ENCODE measurements at regions not wholly inside any gene's neighbourhood (a gene's known extent, or its start where the extent isn't known, plus 50 kb on each side); places are given as distances from the start of the nearest gene placed in this dataset.

- Histone ChIP-seq H3K27ac (no peak overlapping the region), H3K4me3 (no peak overlapping the region), H3K36me3 (no peaks in the 10 kb centered on the region), H4K20me1 (ENCODE audit: low read depth) (no peaks in the 10 kb centered on the region), H3K4me2 (no peak overlapping the region), H3K27me3 (peaks cover 89% of the 10 kb centered on the region), H3F3A (ENCODE audit: low read depth) (no peaks in the 10 kb centered on the region), H3K79me2 (ENCODE audit: low read depth) (no peaks in the 10 kb centered on the region), H3K9ac (no peak overlapping the region), H3K9me3 (ENCODE audit: low read depth) (no peaks in the 10 kb centered on the region), H2AFZ (replicated peaks) (no peak overlapping the region), H3K4me1 (peaks cover 9% of the 10 kb centered on the region)
- H3K4me3 Mint-ChIP-seq: no peak overlapping the region
- TF ChIP-seq EZH2phosphoT487 (IDR thresholded peaks at IDR 0.05) (no peak), EZH2 (IDR thresholded peaks at IDR 0.05) (no peak)
- TF ChIP-seq, protein P1, sequence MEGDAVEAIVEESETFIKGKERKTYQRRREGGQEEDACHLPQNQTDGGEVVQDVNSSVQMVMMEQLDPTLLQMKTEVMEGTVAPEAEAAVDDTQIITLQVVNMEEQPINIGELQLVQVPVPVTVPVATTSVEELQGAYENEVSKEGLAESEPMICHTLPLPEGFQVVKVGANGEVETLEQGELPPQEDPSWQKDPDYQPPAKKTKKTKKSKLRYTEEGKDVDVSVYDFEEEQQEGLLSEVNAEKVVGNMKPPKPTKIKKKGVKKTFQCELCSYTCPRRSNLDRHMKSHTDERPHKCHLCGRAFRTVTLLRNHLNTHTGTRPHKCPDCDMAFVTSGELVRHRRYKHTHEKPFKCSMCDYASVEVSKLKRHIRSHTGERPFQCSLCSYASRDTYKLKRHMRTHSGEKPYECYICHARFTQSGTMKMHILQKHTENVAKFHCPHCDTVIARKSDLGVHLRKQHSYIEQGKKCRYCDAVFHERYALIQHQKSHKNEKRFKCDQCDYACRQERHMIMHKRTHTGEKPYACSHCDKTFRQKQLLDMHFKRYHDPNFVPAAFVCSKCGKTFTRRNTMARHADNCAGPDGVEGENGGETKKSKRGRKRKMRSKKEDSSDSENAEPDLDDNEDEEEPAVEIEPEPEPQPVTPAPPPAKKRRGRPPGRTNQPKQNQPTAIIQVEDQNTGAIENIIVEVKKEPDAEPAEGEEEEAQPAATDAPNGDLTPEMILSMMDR (IDR thresholded peaks at IDR 0.05): no peak
- H3K27ac Mint-ChIP-seq: no peak overlapping the region
- H3K4me1 Mint-ChIP-seq: peaks cover 18% of the 10 kb centered on the region
- no peak for DNase-seq (ENCODE audit: low spot score)
- peaks cover 7% of the 10 kb centered on the region for H3K27me3 Mint-ChIP-seq (ENCODE audit: insufficient read depth, low read depth)
- peaks cover 2% of the 10 kb centered on the region for H3K36me3 Mint-ChIP-seq
- peaks cover 3% of the 10 kb centered on the region for H3K9me3 Mint-ChIP-seq
Measured at GRCh38 chr2:120493231-120493630, 147.3 kb downstream of the INHBB start.

DNA sequence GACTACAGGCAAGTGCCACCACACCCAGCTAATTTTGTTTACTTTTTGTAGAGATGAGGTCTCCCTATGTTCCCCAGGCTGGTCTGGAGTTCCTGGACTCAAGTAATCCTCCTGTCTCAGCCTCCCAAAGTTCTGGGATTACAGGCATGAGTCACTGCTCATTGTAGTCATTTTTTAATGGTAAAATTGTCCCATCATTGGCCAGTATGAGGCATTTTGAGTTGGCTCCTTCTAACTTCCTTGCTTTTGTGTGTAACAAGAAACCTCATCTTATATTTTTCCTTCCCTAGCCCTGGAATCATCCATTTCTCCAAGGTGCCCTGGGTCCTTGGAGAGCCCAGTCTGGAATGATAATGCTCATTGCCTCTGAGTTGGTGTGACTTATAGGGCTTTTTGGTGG lies 148.5 kb downstream of the INHBB start:
- no peaks in the 10 kb centered on the region for H3K9me3 Mint-ChIP-seq
- Histone ChIP-seq H3F3A (ENCODE audit: low read depth) (no peaks in the 10 kb centered on the region), H3K4me3 (no peak overlapping the region), H3K4me1 (no peaks in the 10 kb centered on the region), H3K27me3 (peaks cover 83% of the 10 kb centered on the region), H3K79me2 (ENCODE audit: low read depth) (no peaks in the 10 kb centered on the region), H3K36me3 (no peaks in the 10 kb centered on the region), H3K4me2 (no peak overlapping the region), H3K9ac (no peak overlapping the region), H3K27ac (no peak overlapping the region), H4K20me1 (ENCODE audit: low read depth) (no peaks in the 10 kb centered on the region), H3K9me3 (ENCODE audit: low read depth) (no peaks in the 10 kb centered on the region), H2AFZ (replicated peaks) (no peak overlapping the region)
- H3K27me3 Mint-ChIP-seq (ENCODE audit: insufficient read depth, low read depth): peaks cover 4% of the 10 kb centered on the region
- H3K27ac Mint-ChIP-seq: no peak overlapping the region
- DNase-seq (ENCODE audit: low spot score): no peak
- no peak overlapping the region for H3K4me3 Mint-ChIP-seq
- TF ChIP-seq EZH2 (IDR thresholded peaks at IDR 0.05): no peak
- TF ChIP-seq, protein P1 (IDR thresholded peaks at IDR 0.05): no peak
- no peak for TF ChIP-seq EZH2phosphoT487 (IDR thresholded peaks at IDR 0.05)
- peaks cover 6% of the 10 kb centered on the region for H3K4me1 Mint-ChIP-seq
- no peaks in the 10 kb centered on the region for H3K36me3 Mint-ChIP-seq

GRCh38 chr2:120495586-120495985 lies 149.7 kb downstream of the INHBB start:
- H3K9me3 ChIP-seq (ENCODE audit: low read depth): no peaks in the 10 kb centered on the region
- H3K4me1 ChIP-seq: no peaks in the 10 kb centered on the region
- no peaks in the 10 kb centered on the region for H3K36me3 ChIP-seq
- H3K36me3 Mint-ChIP-seq: no peaks in the 10 kb centered on the region
- peaks cover 6% of the 10 kb centered on the region for H3K4me1 Mint-ChIP-seq
- DNase-seq (ENCODE audit: low spot score): no peak
- no peak overlapping the region for H3K4me3 Mint-ChIP-seq
- H3K27me3 ChIP-seq: peaks cover 80% of the 10 kb centered on the region
- no peaks in the 10 kb centered on the region for H3K79me2 ChIP-seq (ENCODE audit: low read depth)
- no peak overlapping the region for H3K4me3 ChIP-seq
- no peaks in the 10 kb centered on the region for H4K20me1 ChIP-seq (ENCODE audit: low read depth)
- H3K9ac ChIP-seq: no peak overlapping the region
- TF ChIP-seq EZH2phosphoT487 (IDR thresholded peaks at IDR 0.05) (no peak), EZH2 (IDR thresholded peaks at IDR 0.05) (no peak)
- TF ChIP-seq, protein P1 (IDR thresholded peaks at IDR 0.05): no peak
- peaks cover 8% of the 10 kb centered on the region for H3K27me3 Mint-ChIP-seq (ENCODE audit: insufficient read depth, low read depth)
- H3K27ac Mint-ChIP-seq: no peak overlapping the region
- H3K9me3 Mint-ChIP-seq: no peaks in the 10 kb centered on the region
- no peak overlapping the region for H3K27ac ChIP-seq
- H2AFZ ChIP-seq (replicated peaks): no peak overlapping the region
- no peak overlapping the region for H3K4me2 ChIP-seq
- no peaks in the 10 kb centered on the region for H3F3A ChIP-seq (ENCODE audit: low read depth)
